ENCODE measurements at regions not wholly inside any gene's neighbourhood (a gene's known extent, or its start where the extent isn't known, plus 50 kb on each side); places are given as distances from the start of the nearest gene placed in this dataset.

- no peak for DNase-seq
Observed at GRCh38 chr5:152901754-152902153, 496.7 kb upstream of the NMUR2 start.

GRCh38 chr5:152905286-152905685, 500.2 kb upstream of the NMUR2 start:
- DNase-seq = no peak

- DNase-seq = no peak
Observed at GRCh38 chr5:152907488-152908245, 502.6 kb upstream of the NMUR2 start.

GRCh38 chr5:152912924-152913323, 507.8 kb upstream of the NMUR2 start:
- DNase-seq = no peak

GRCh38 chr5:152932621-152933020, 527.5 kb upstream of the NMUR2 start:
- no peak for DNase-seq

- no peak for DNase-seq
Observed at GRCh38 chr5:152933056-152933455, 528.0 kb upstream of the NMUR2 start.

GRCh38 chr5:152938630-152939029, 533.6 kb upstream of the NMUR2 start:
- DNase-seq = no peak

GRCh38 chr5:152942633-152943336, 537.7 kb upstream of the NMUR2 start:
- no peak for DNase-seq

GRCh38 chr5:152953788-152954483, 536.5 kb upstream of the GRIA1 start:
- no peak for DNase-seq

- DNase-seq = no peak
Observed at GRCh38 chr5:152956943-152957613, 533.4 kb upstream of the GRIA1 start.

GRCh38 chr5:152978141-152978835, 512.2 kb upstream of the GRIA1 start:
- no peak for DNase-seq

GRCh38 chr5:152987131-152987530, 503.3 kb upstream of the GRIA1 start:
- no peak for DNase-seq

- DNase-seq = no peak
Observed at GRCh38 chr5:152990217-152990616, 500.3 kb upstream of the GRIA1 start.

GRCh38 chr5:152990649-152991048, 499.8 kb upstream of the GRIA1 start:
- no peak for DNase-seq

- DNase-seq = no peak
Observed at GRCh38 chr5:152994033-152994680, 496.3 kb upstream of the GRIA1 start.

- no peak for DNase-seq
Observed at GRCh38 chr5:152995214-152995725, 495.2 kb upstream of the GRIA1 start.

- DNase-seq = no peak
Observed at GRCh38 chr5:153005711-153006110, 484.8 kb upstream of the GRIA1 start.

- no peak for DNase-seq
Observed at GRCh38 chr5:153006681-153007080, 483.8 kb upstream of the GRIA1 start.

GRCh38 chr5:153014194-153014593, 476.3 kb upstream of the GRIA1 start:
- DNase-seq = no peak

- no peak for DNase-seq
Observed at GRCh38 chr5:153018121-153018520, 472.3 kb upstream of the GRIA1 start.

- no peak for DNase-seq
Observed at GRCh38 chr5:153030755-153031725, 459.4 kb upstream of the GRIA1 start.

All from SHP77 (cell line).